Mesenchymal stem cell (in vitro differentiated cells and primary cell): ENCODE measurements at regions not wholly inside any gene's neighbourhood (a gene's known extent, or its start where the extent isn't known, plus 50 kb on each side); places are given as distances from the start of the nearest gene placed in this dataset.

ENCODE experiments used
- DNase-seq: peaks from one replicate; pipeline ENCODE4 v3.0.0-alpha.2; 2013
- H2AFZ ChIP-seq: one replicate; pipeline ENCODE4 v1.6.1; 2013; ENCODE audit warnings: low read depth, mild to moderate bottlenecking, control low read depth, inconsistent platforms, low read length, moderate library complexity
- H2AK5ac ChIP-seq: 2 replicates; pipeline ENCODE4 v1.6.1; 2013; ENCODE audit warnings: low read length, moderate library complexity, mild to moderate bottlenecking, inconsistent platforms; ENCODE audit not compliant: severe bottlenecking
- H2BK120ac ChIP-seq: one replicate; pipeline ENCODE4 v1.6.1; 2013; ENCODE audit warnings: low read depth, mild to moderate bottlenecking, inconsistent platforms, low read length, moderate library complexity
- H2BK12ac ChIP-seq, 2 experiments: one replicate each; pipeline ENCODE4 v1.6.1; 2013; ENCODE audit warnings: inconsistent platforms in 2 of 2, low read length in 2 of 2, mild to moderate bottlenecking in 2 of 2, moderate library complexity in 2 of 2, control low read depth in 1 of 2
- H2BK15ac ChIP-seq: one replicate; pipeline ENCODE4 v1.6.1; 2013; ENCODE audit warnings: mild to moderate bottlenecking, low read depth, inconsistent platforms; ENCODE audit not compliant: poor library complexity, severe bottlenecking
- H2BK5ac ChIP-seq: 2 replicates; pipeline ENCODE4 v1.6.1; 2013; ENCODE audit warnings: low read depth, mild to moderate bottlenecking, low read length, control low read depth, inconsistent platforms; ENCODE audit not compliant: poor library complexity, severe bottlenecking
- H3K14ac ChIP-seq, 2 experiments: one replicate each; pipeline ENCODE4 v1.6.1; 2013; ENCODE audit warnings: inconsistent platforms in 2 of 2, low read length in 2 of 2, control low read depth in 1 of 2, mild to moderate bottlenecking in 1 of 2, moderate library complexity in 1 of 2
- H3K18ac ChIP-seq, 2 experiments: one replicate each; pipeline ENCODE4 v1.6.1; 2013; ENCODE audit warnings: inconsistent platforms in 2 of 2, low read length in 2 of 2, control low read depth in 1 of 2, low read depth in 1 of 2, mild to moderate bottlenecking in 1 of 2
- H3K23ac ChIP-seq, 2 experiments: one replicate each; pipeline ENCODE4 v1.6.1; 2013; ENCODE audit warnings: inconsistent platforms in 2 of 2, low read length in 2 of 2, mild to moderate bottlenecking in 2 of 2, moderate library complexity in 2 of 2, control low read depth in 1 of 2
- H3K27ac ChIP-seq: 2 replicates; pipeline ENCODE4 v1.5.1; 2013; ENCODE audit warnings: mild to moderate bottlenecking, moderate library complexity, low read length, control low read depth, inconsistent platforms; ENCODE audit not compliant: poor library complexity, severe bottlenecking
- H3K27me3 ChIP-seq, 2 experiments: 2 replicates each; pipeline versions ENCODE4 v1.6.1 to v1.7.0; 2013; ENCODE audit warnings: low read length in 2 of 2, mild to moderate bottlenecking in 2 of 2, moderate library complexity in 2 of 2, control low read depth in 1 of 2, inconsistent platforms in 1 of 2; ENCODE audit not compliant: control insufficient read depth in 1 of 2, insufficient read depth in 1 of 2
- H3K36me3 ChIP-seq, 2 experiments: 2 replicates each; pipeline versions ENCODE4 v1.6.1 to v1.7.0; 2013; ENCODE audit warnings: low read length in 2 of 2, control low read depth in 1 of 2, inconsistent platforms in 1 of 2, low read depth in 1 of 2, mild to moderate bottlenecking in 1 of 2; ENCODE audit not compliant: insufficient read depth in 2 of 2, control insufficient read depth in 1 of 2
- H3K4ac ChIP-seq, 2 experiments: one replicate each; pipeline ENCODE4 v1.6.1; 2013; ENCODE audit warnings: inconsistent platforms in 2 of 2, low read length in 2 of 2, mild to moderate bottlenecking in 2 of 2, moderate library complexity in 2 of 2, control low read depth in 1 of 2, low read depth in 1 of 2
- H3K4me1 ChIP-seq: 2 replicates; pipeline ENCODE4 v1.6.1; 2013; ENCODE audit warnings: low read depth, low read length, control low read depth; ENCODE audit not compliant: control insufficient read depth, insufficient read depth
- H3K4me2 ChIP-seq: 2 replicates; pipeline ENCODE4 v1.6.1; 2013; ENCODE audit warnings: low read length, mild to moderate bottlenecking, inconsistent platforms; ENCODE audit not compliant: poor library complexity, severe bottlenecking
- H3K4me3 ChIP-seq, 2 experiments: 2 replicates each; pipeline versions ENCODE4 v1.5.1 to v1.7.0; 2013; ENCODE audit warnings: low read length in 2 of 2, mild to moderate bottlenecking in 2 of 2, control low read depth in 1 of 2, low read depth in 1 of 2; ENCODE audit not compliant: insufficient read depth in 1 of 2
- H3K79me1 ChIP-seq: replicated peaks from 2 replicates; pipeline ENCODE4 v1.6.1; 2013; ENCODE audit warnings: mild to moderate bottlenecking, control low read depth, low read length, inconsistent platforms; ENCODE audit not compliant: poor library complexity, severe bottlenecking
- H3K9ac ChIP-seq: 2 replicates; pipeline ENCODE4 v1.7.0; 2013; ENCODE audit warnings: mild to moderate bottlenecking, low read length, moderate library complexity
- H3K9me3 ChIP-seq: 2 replicates; pipeline ENCODE4 v1.7.0; 2013; ENCODE audit warnings: mild to moderate bottlenecking, low read length; ENCODE audit not compliant: control insufficient read depth
- H4K8ac ChIP-seq: one replicate; pipeline ENCODE4 v1.6.1; 2013; ENCODE audit warnings: inconsistent platforms, mild to moderate bottlenecking, low read length, moderate library complexity
- H4K91ac ChIP-seq: one replicate; pipeline ENCODE4 v1.6.1; 2013; ENCODE audit warnings: mild to moderate bottlenecking, low read length, inconsistent platforms
- WGBS: methylation state at CpG from one replicate; pipeline ENCODE4 v1.1.7; 2013; ENCODE audit warnings: mixed read lengths; 5-methylcytosine and 5-hydroxymethylcytosine counted together

- Histone ChIP-seq H3K36me3 (no peaks in the 10 kb centered on the region), H3K9ac (no peak overlapping the region), H3K27me3 (no peaks in the 10 kb centered on the region), H2AFZ (no peak overlapping the region), H4K91ac (no peak overlapping the region), H3K79me1 (no peaks in the 10 kb centered on the region), H2BK5ac (no peak overlapping the region), H3K23ac (no peak overlapping the region), H3K9me3 (peaks cover 17% of the 10 kb centered on the region), H4K8ac (no peak overlapping the region), H3K4ac (no peak overlapping the region), H2BK120ac (no peak overlapping the region), H3K4me3 (no peak overlapping the region), H3K4me2 (no peak overlapping the region), H2BK15ac (no peak overlapping the region), H3K14ac (no peak overlapping the region), H3K27ac (no peak overlapping the region), H3K4me1 (no peaks in the 10 kb centered on the region), H2AK5ac (no peak overlapping the region), H3K18ac (no peak overlapping the region), H2BK12ac (no peak overlapping the region)
- no peak for DNase-seq
- 34% methylated on average over 3 of the region's 3 CpGs for WGBS
These were observed 466.3 kb upstream of the ID4 start for GRCh38 chr6:19370831-19371230.

- Histone ChIP-seq H3K9ac (no peak overlapping the region), H3K4me3 (no peak overlapping the region)
- DNase-seq, result no peak
These were observed 461.6 kb upstream of the ID4 start for GRCh38 chr6:19375613-19376012.

GRCh38 chr6:19377722-19378121 is 459.4 kb upstream of the ID4 start:
- Histone ChIP-seq H3K4me3 (no peak overlapping the region), H4K8ac (no peak overlapping the region), H3K18ac (no peak overlapping the region), H3K36me3 (no peaks in the 10 kb centered on the region), H3K27me3 (no peaks in the 10 kb centered on the region), H3K23ac (no peak overlapping the region), H3K4ac (no peak overlapping the region), H3K9me3 (peaks cover 6% of the 10 kb centered on the region), H3K14ac (no peak overlapping the region), H2BK15ac (no peak overlapping the region), H2BK5ac (no peak overlapping the region), H2AFZ (no peak overlapping the region), H3K9ac (no peak overlapping the region), H3K27ac (no peak overlapping the region), H2AK5ac (no peak overlapping the region), H3K79me1 (no peaks in the 10 kb centered on the region), H4K91ac (no peak overlapping the region), H3K4me1 (no peaks in the 10 kb centered on the region), H2BK12ac (no peak overlapping the region), H3K4me2 (no peak overlapping the region), H2BK120ac (no peak overlapping the region)
- WGBS, result 73% methylated on average over 3 of the region's 3 CpGs
- DNase-seq, result no peak

More at GRCh38 chr6:19375613-19376012, 461.6 kb upstream of the ID4 start:
- Histone ChIP-seq H2BK5ac (no peak overlapping the region), H2BK12ac (no peak overlapping the region), H3K18ac (no peak overlapping the region), H4K91ac (no peak overlapping the region), H3K4ac (no peak overlapping the region), H3K23ac (no peak overlapping the region), H3K9me3 (peaks cover 6% of the 10 kb centered on the region), H3K4me1 (no peaks in the 10 kb centered on the region), H2BK15ac (no peak overlapping the region), H3K79me1 (no peaks in the 10 kb centered on the region), H2BK120ac (no peak overlapping the region), H3K27ac (no peak overlapping the region), H3K36me3 (no peaks in the 10 kb centered on the region), H3K4me2 (no peak overlapping the region), H3K14ac (no peak overlapping the region), H2AFZ (no peak overlapping the region), H4K8ac (no peak overlapping the region), H2AK5ac (no peak overlapping the region), H3K27me3 (no peaks in the 10 kb centered on the region)

- Histone ChIP-seq H2BK15ac (no peak overlapping the region), H2AK5ac (no peak overlapping the region), H4K91ac (no peak overlapping the region), H3K27me3 (no peaks in the 10 kb centered on the region), H3K14ac (no peak overlapping the region), H4K8ac (no peak overlapping the region), H3K4ac (no peak overlapping the region), H3K27ac (no peak overlapping the region), H2BK12ac (no peak overlapping the region), H3K9ac (no peak overlapping the region), H3K4me1 (no peaks in the 10 kb centered on the region), H2BK120ac (no peak overlapping the region), H3K36me3 (no peaks in the 10 kb centered on the region), H3K4me3 (no peak overlapping the region), H3K18ac (no peak overlapping the region), H3K9me3 (peaks cover 14% of the 10 kb centered on the region), H2AFZ (no peak overlapping the region), H3K79me1 (no peaks in the 10 kb centered on the region), H3K4me2 (no peak overlapping the region), H2BK5ac (no peak overlapping the region), H3K23ac (no peak overlapping the region)
- no peak for DNase-seq
- 57% methylated on average over 1 of the region's 2 CpGs for WGBS
These were observed 456.9 kb upstream of the ID4 start for GRCh38 chr6:19380293-19380692.
